ENCODE measurements at regions not wholly inside any gene's neighbourhood (a gene's known extent, or its start where the extent isn't known, plus 50 kb on each side); places are given as distances from the start of the nearest gene placed in this dataset.

DNA sequence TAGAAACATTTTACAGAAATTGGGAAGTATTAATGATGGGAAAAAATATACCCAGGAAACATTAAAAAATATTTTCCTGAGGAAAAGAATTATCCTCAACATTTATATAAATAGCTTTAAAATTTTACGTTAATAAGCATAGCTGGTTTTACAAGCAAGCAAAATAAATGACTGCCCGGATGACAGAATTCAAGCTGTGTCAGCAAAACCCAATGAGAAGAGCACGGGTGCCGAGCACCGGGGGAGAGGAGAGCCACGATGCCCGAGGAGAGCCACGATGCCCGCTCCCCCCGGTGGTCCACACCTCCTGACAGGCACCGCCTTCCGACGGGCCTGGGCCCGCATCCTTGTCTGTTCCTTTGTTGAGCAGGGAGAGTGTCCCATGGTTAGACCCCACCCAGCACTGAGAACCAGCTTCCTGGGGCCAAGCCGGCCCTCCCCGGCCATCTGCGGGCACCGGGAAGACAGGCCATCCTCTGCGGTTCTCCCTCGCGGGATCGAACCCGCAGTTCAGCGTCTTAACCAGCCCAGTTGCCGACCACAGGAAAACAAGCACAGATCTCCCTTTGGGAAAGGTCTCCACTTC lies 63.3 kb upstream of the PDE10A start:
- TF ChIP-seq BHLHE40 (IDR thresholded peaks at IDR 0.05; ENCODE audit: borderline replicate concordance) (no peak), ELF4 (IDR thresholded peaks at IDR 0.05) (no peak), HDGF (IDR thresholded peaks at IDR 0.05; ENCODE audit: borderline replicate concordance) (no peak), ZNF384 (IDR thresholded peaks at IDR 0.05) (no peak)

Data from HEK293T (cell line).